Esophagus muscularis mucosa (tissue), 4 donors: ENCODE measurements at regions not wholly inside any gene's neighbourhood (a gene's known extent, or its start where the extent isn't known, plus 50 kb on each side); places are given as distances from the start of the nearest gene placed in this dataset.

ENCODE experiments used
- CTCF ChIP-seq, 3 experiments: fragments of 200-600 bp in 2 of 3; fragments of 450-650 bp in 1 of 3; sonication (generic) in 2 of 3; IDR thresholded peaks; one replicate each; pipeline ENCODE4 v1.5.1; 2017 to 2019; ENCODE audit warnings: antibody characterized with exemption in 3 of 3, mild to moderate bottlenecking in 2 of 3, moderate library complexity in 1 of 3
- EP300 ChIP-seq: sonication (generic); formaldehyde crosslinking; IDR thresholded peaks from one replicate; pipeline ENCODE4 v1.6.1; 2017; ENCODE audit warnings: antibody characterized with exemption
- POLR2A ChIP-seq: fragments of 450-650 bp; IDR thresholded peaks from one replicate; pipeline ENCODE4 v1.6.1; 2017; ENCODE audit warnings: antibody characterized with exemption, moderate library complexity, mild to moderate bottlenecking, low read depth
- POLR2AphosphoS5 ChIP-seq, 2 donors: sonication (generic); formaldehyde crosslinking; IDR thresholded peaks; one replicate each; pipeline ENCODE4 v1.6.1; 2017; ENCODE audit warnings: antibody characterized with exemption in 2 of 2

GRCh38 chrX:87736576-87736975, 219.0 kb downstream of the KLHL4 start:
- TF ChIP-seq POLR2AphosphoS5 (IDR thresholded peaks at IDR 0.05) (no peak), CTCF (IDR thresholded peaks at IDR 0.05) (no peak), POLR2A (no peak), EP300 (no peak)
